MM.1S (cell line): ENCODE measurements at regions not wholly inside any gene's neighbourhood (a gene's known extent, or its start where the extent isn't known, plus 50 kb on each side); places are given as distances from the start of the nearest gene placed in this dataset.

Experiments
- DNase-seq: peaks from one replicate; pipeline ENCODE4 v3.0.0-alpha.2; 2015
- H2AFZ ChIP-seq: fragments of 300-600 bp; sonication (generic); 2 replicates; pipeline ENCODE4 v1.6.0; 2016; ENCODE audit warnings: antibody characterized with exemption, low read length
- H3F3A ChIP-seq: fragments of 300-600 bp; sonication (generic); 2 replicates; pipeline ENCODE4 v1.6.1; 2016; ENCODE audit warnings: mild to moderate bottlenecking, antibody characterized with exemption, low read length, moderate library complexity, mixed read lengths; ENCODE audit not compliant: insufficient read depth
- H3K27ac ChIP-seq: fragments of 300-600 bp; sonication (generic); 2 replicates; pipeline ENCODE4 v1.5.1; 2016; ENCODE audit warnings: mild to moderate bottlenecking, low read length
- H3K27me3 ChIP-seq: fragments of 300-600 bp; sonication (generic); replicated peaks from 2 replicates; pipeline ENCODE4 v1.6.0; 2016; ENCODE audit warnings: low read length; ENCODE audit not compliant: insufficient read depth
- H3K36me3 ChIP-seq: fragments of 300-600 bp; sonication (generic); replicated peaks from 2 replicates; pipeline ENCODE4 v1.6.1; 2016; ENCODE audit warnings: mild to moderate bottlenecking, low read length, mixed read lengths; ENCODE audit not compliant: insufficient read depth
- H3K4me1 ChIP-seq: fragments of 300-600 bp; sonication (generic); 2 replicates; pipeline ENCODE4 v1.6.1; 2016; ENCODE audit warnings: low read length, mixed read lengths
- H3K4me2 ChIP-seq: fragments of 300-600 bp; sonication (generic); 2 replicates; pipeline ENCODE4 v1.6.0; 2016; ENCODE audit warnings: low read depth, low read length
- H3K4me3 ChIP-seq: fragments of 300-600 bp; sonication (generic); 2 replicates; pipeline ENCODE4 v1.5.1; 2016; ENCODE audit warnings: low read length, mixed read lengths
- H3K79me2 ChIP-seq: fragments of 300-600 bp; sonication (generic); 2 replicates; pipeline ENCODE4 v1.6.1; 2016; ENCODE audit warnings: mixed run types, low read length, mixed read lengths
- H3K9ac ChIP-seq: fragments of 300-600 bp; sonication (generic); 2 replicates; pipeline ENCODE4 v1.6.1; 2016; ENCODE audit warnings: low read length, mixed read lengths
- H3K9me2 ChIP-seq: fragments of 300-600 bp; sonication (generic); replicated peaks from 2 replicates; pipeline ENCODE4 v1.6.1; 2016; ENCODE audit warnings: mild to moderate bottlenecking, low read length, mixed read lengths; ENCODE audit not compliant: insufficient read depth
- H3K9me3 ChIP-seq: fragments of 300-600 bp; sonication (generic); replicated peaks from 2 replicates; pipeline ENCODE4 v1.6.1; 2016; ENCODE audit warnings: mild to moderate bottlenecking, low read length, mixed read lengths; ENCODE audit not compliant: insufficient read depth
- H4K20me1 ChIP-seq: fragments of 300-600 bp; sonication (generic); 2 replicates; pipeline ENCODE4 v1.6.1; 2016; ENCODE audit warnings: mild to moderate bottlenecking, low read length, moderate library complexity, mixed read lengths; ENCODE audit not compliant: insufficient read depth
- CTCF ChIP-seq: fragments of 300-600 bp; sonication (generic); IDR thresholded peaks from 2 replicates; pipeline ENCODE4 v1.5.1; 2016; ENCODE audit warnings: antibody characterized with exemption, low read length, mixed read lengths
- EZH2 ChIP-seq: fragments of 300-600 bp; sonication (generic); optimal IDR thresholded peaks from 2 replicates; pipeline ENCODE3; 2017; ENCODE audit warnings: low read depth, mild to moderate bottlenecking, antibody characterized with exemption, low read length, mixed read lengths
- EZH2phosphoT487 ChIP-seq: fragments of 300-600 bp; sonication (generic); IDR thresholded peaks from 2 replicates; pipeline ENCODE4 v1.6.1; 2018; ENCODE audit warnings: antibody characterized with exemption, low read length

- H3F3A ChIP-seq: no peaks in the 10 kb centered on the region
- H3K4me2 ChIP-seq: no peak overlapping the region
- no peak for DNase-seq
- H3K36me3 ChIP-seq: no peaks in the 10 kb centered on the region
- no peaks in the 10 kb centered on the region for H3K79me2 ChIP-seq
- no peak overlapping the region for H3K27ac ChIP-seq
- no peaks in the 10 kb centered on the region for H3K27me3 ChIP-seq
- H3K9me2 ChIP-seq: no peaks in the 10 kb centered on the region
- no peaks in the 10 kb centered on the region for H3K4me1 ChIP-seq
- H3K4me3 ChIP-seq: no peak overlapping the region
- no peaks in the 10 kb centered on the region for H3K9me3 ChIP-seq
- TF ChIP-seq EZH2 (no peak), CTCF (no peak), EZH2phosphoT487 (no peak)
- no peak overlapping the region for H2AFZ ChIP-seq
- H3K9ac ChIP-seq: no peak overlapping the region
- no peaks in the 10 kb centered on the region for H4K20me1 ChIP-seq
These were observed 566.8 kb downstream of the TFAP2A start for GRCh38 chr6:9848094-9848493.

GRCh38 chr6:9841886-9842725 lies 572.8 kb downstream of the TFAP2A start:
- no peak for DNase-seq
- H3K36me3 ChIP-seq: no peaks in the 10 kb centered on the region

GRCh38 chr6:9834233-9834632 lies 580.6 kb downstream of the TFAP2A start:
- H3K27ac ChIP-seq: no peak overlapping the region
- no peaks in the 10 kb centered on the region for H3K9me2 ChIP-seq
- H3K4me1 ChIP-seq: no peaks in the 10 kb centered on the region
- H3F3A ChIP-seq: no peaks in the 10 kb centered on the region
- TF ChIP-seq CTCF (no peak), EZH2phosphoT487 (no peak), EZH2 (no peak)
- no peak overlapping the region for H3K9ac ChIP-seq
- no peaks in the 10 kb centered on the region for H3K27me3 ChIP-seq
- H3K36me3 ChIP-seq: no peaks in the 10 kb centered on the region
- no peak for DNase-seq
- no peak overlapping the region for H3K4me2 ChIP-seq
- no peaks in the 10 kb centered on the region for H3K79me2 ChIP-seq
- no peaks in the 10 kb centered on the region for H4K20me1 ChIP-seq
- H3K4me3 ChIP-seq: no peak overlapping the region
- no peak overlapping the region for H2AFZ ChIP-seq
- no peaks in the 10 kb centered on the region for H3K9me3 ChIP-seq

More at GRCh38 chr6:9841886-9842725, 572.8 kb downstream of the TFAP2A start:
- Histone ChIP-seq H3K79me2 (no peaks in the 10 kb centered on the region), H3K9ac (no peak overlapping the region), H3K27ac (no peak overlapping the region), H3K9me3 (no peaks in the 10 kb centered on the region), H3F3A (no peaks in the 10 kb centered on the region), H3K27me3 (no peaks in the 10 kb centered on the region), H3K4me2 (no peak overlapping the region), H3K4me1 (no peaks in the 10 kb centered on the region), H3K9me2 (no peaks in the 10 kb centered on the region), H4K20me1 (no peaks in the 10 kb centered on the region), H3K4me3 (no peak overlapping the region), H2AFZ (no peak overlapping the region)
- TF ChIP-seq EZH2 (no peak), CTCF (no peak), EZH2phosphoT487 (no peak)
